ENCODE measurements at regions not wholly inside any gene's neighbourhood (a gene's known extent, or its start where the extent isn't known, plus 50 kb on each side); places are given as distances from the start of the nearest gene placed in this dataset.

DNA sequence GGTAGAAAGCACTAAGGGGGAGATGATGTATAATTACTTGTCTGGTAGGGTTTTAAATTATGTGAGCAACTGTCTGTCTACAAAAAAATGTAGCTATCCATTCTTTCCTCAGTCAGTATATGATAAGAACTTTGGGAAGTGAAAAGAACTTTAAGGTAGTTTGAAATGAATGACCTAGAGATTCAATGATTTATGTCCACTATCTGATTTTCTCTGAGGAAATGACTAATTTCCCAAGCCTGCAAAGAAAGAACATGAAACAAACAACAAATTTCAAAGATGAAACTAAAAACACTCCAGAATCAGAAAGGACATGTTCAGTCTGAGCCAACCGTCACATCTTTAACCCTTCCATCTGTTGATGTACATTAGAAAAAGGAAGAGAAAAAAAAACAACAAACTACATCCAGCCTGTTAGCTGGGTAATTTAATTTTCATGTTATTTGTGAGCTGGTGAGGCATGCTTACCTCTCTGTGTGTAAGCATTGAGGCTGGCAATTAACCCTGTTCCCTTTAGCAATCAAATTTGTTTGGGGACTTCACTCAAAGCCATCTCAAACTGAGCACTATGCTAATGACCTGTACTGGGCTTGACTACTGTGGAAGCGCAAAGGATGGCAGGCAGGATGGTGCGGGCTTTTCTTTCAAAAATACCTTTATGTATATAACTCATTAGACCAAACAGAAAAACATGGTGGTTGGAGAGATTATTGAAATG, 220.1 kb downstream of the TUSC7 start:
- peak; percentile 77 for DNase-seq (ENCODE audit: low read depth)

- DNase-seq (ENCODE audit: low read depth) = peak; percentile 85
Measured at GRCh38 chr3:116930786-116931185, 221.2 kb downstream of the TUSC7 start.

GRCh38 chr3:116939091-116939490, 229.5 kb downstream of the TUSC7 start:
- DNase-seq (ENCODE audit: low read depth) = no peak

GRCh38 chr3:116939550-116939949, 230.0 kb downstream of the TUSC7 start:
- no peak for DNase-seq (ENCODE audit: low read depth)

DNA sequence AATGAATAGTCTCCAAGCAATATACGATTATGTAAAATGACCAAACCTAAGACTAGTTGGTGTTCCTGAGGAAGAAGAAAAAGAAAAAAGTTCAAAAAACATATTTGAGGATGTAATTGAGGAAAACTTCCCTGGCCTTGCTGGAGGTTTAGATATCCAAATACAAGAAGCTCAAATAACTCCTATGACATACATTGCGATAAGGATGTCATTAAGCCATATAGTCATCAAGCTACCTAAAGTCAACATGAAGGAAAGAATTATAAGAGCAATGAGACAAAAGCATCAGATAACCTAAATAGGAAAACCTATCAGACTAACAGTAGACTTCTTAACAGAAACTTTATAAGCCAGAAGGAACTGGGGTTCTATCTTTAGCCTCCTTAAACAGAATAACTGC, 231.1 kb downstream of the TUSC7 start:
- DNase-seq (ENCODE audit: low read depth) = no peak

DNA sequence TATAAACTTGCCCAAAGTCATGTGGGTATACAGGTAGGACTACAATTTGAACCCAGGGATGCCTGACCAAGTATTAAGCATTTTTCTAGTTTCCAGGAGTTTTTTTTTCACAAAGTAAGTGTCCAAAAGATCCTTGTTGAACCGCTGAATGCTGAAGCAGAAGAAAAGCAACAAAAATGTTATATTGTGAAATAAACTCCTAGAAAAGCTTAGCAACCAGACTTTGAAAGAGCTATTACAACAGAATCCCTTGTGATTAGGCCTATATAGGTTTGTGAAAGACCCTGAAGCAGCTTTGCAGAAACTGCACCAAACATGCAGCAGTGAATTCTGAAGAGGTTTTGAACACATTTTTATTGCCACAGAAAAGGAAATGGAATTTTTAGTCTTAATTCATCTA, 236.8 kb downstream of the TUSC7 start:
- DNase-seq (ENCODE audit: low read depth) = no peak

- no peak for DNase-seq (ENCODE audit: low read depth)
Measured at GRCh38 chr3:116947148-116947547, 237.6 kb downstream of the TUSC7 start.

DNA sequence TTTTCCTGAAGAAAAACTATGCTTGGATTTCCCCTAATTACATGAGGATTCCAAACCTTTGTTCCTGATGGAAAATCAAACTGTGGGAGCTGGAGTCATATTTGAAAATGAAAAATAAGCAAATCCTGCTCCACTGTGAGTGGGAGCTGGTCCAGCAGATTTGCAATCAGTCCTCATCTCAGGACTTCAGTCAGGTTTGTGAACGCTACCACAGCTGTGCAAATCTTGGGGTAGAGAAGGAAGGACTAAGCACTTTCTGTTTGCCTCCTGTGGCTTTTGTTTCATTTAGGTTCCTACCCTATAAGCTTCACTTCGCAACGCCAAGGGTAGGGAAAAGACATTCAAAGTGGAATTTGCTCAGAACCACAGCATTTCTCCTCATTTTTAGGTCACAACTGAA, 238.2 kb downstream of the TUSC7 start:
- DNase-seq (ENCODE audit: low read depth) = no peak

DNA sequence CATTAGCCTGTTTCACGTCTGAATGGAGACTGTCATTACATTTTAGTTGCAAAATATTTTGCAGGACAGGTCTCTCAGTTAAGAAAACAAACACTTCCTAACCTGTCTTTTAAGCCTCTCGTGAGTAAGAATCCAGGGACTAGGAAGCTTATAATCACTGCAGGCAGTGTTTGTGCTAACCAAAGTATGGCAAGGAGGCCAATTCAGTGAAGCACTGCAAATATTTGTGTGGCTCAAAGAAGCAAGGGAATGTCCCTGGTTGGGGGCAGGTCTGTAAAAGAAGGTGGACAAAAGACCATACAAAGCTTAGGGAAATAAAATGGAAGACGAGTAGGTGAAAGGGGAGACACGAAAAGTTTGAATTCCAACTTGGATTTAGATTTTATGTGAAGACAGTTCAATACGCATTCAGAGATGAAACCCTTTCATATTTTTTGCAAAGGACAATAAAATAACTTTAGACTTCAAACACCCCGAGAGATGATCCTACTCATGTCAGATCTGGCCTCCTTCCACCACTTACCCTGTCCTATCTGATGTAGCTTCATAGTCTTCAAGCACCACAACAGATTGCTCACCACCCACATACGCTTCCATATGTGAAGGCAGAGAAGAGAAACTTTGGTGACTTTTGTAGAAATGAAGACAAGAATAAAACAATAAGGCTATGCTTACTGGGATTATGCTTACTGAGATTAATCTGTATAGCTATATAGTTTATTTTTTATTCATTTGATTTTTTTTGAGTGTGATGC, 240.9 kb downstream of the TUSC7 start:
- no peak for DNase-seq (ENCODE audit: low read depth)

DNA sequence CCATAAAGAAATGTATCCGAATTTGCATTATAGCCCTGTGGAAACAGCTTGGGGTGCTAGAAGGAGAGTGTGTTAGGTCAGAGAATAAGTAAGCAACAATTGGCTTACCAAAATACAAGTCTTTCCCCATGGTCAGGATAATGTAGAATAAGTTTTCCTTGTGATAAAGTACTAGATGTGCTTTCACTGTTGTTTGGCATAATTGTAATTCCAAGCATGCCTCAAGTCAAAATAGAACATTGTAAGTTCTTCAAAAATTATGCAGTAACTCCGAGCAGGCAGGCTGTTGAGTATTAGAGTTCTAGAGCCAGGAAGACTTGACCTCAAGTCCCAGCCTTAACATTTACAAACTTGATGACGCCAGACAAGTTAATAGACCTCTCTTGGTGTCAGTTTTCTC, 242.0 kb downstream of the TUSC7 start:
- DNase-seq (ENCODE audit: low read depth) = peak; percentile 87

DNA sequence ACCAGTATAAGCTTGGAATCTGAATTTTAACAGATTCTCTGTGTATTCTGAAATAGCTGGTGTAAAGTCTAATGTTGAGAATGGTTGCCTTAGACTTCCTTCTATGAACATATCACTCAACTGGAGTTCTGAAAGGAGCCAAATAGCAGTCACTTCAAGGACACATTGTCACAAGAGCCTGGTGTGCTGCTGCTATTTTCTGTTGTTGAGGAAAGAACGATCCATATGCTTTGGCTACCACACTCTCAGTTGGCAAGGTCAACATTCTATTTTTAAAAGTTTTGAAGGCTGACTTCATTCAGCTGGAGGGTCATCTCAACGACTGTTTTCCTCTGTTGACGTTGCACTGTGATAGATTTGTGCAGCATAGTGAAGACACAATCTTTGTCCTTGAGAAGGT, 248.7 kb downstream of the TUSC7 start:
- DNase-seq (ENCODE audit: low read depth) = no peak

GRCh38 chr3:116961106-116961505, 251.5 kb downstream of the TUSC7 start:
- DNase-seq (ENCODE audit: low read depth) = no peak

DNA sequence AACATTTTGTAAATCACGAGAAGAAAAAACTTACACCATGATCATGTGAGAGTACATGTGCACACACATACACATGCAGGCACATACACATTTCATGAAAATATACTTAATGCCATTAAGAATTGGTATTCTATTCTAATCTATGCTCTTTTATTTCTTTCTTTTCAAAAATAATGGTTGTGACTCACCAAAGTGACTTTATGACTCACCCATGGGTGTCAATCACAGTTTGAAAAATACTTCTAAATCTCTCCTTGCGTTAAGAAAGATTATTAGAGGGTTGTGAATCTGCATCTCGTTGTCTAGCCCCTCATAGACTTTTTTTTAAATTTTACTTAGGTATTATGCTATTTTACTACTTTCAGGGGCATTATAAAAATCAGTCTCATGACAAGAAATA, 254.2 kb downstream of the TUSC7 start:
- DNase-seq (ENCODE audit: low read depth) = no peak

DNA sequence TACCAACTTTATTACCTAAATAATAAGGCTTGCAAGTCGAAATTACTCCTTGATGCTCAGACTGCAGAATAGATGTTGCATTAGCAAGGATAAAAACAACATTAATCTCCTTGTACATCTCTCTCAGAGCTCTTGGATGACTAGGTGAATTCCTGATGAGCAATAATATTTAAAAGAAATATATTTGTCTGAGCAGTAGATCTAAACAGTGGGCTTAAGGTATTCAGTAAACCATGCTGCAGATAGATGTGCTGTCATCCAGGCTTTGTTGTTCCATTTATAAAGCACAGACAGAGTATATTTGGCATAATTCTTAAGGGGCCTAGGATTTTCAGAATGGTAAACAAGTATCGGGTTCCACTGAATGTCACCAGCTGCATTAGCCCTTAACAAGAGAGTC, 257.1 kb downstream of the TUSC7 start:
- peak; percentile 23 for DNase-seq (ENCODE audit: low read depth)

DNA sequence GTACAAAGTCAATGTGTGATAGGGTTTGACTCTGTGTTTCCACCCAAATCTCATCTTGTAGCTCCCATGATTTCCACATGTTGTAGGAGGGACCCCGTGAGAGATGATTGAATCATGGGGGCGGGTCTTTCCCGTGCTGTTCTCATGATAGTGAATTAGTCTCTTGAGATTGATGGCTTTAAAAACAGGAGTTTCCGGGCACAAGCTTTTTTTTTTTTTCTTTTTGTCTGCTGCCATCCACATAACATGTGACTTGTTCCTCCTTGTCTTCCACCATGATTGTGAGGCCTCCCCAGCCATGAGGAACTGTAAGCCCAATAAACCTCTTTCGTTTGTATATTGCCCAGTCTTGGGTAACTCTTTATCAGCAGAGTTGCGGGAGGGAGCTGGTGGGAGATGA, 259.6 kb downstream of the TUSC7 start:
- no peak for DNase-seq (ENCODE audit: low read depth)

DNA sequence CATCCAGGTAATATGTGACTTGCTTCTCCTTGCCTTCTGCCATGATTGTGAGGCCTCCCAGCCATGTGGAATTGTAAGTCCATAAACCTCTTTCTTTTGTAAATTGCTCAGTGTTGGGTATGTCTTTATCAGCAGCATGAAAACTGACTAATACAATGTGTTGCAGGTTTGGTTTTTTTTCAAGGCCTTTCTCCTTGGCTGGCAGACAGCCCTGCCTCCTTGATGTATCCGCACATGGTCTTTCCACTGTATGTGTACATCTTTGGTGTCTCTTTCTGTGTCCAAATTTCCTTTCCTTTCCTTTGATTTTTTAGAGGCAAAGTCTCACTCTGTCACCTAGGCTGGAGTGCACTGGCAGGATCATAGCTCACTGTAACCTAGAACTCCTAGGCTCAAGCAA, 260.1 kb downstream of the TUSC7 start:
- DNase-seq (ENCODE audit: low read depth) = no peak

GRCh38 chr3:116971531-116971930, 262.0 kb downstream of the TUSC7 start:
- no peak for DNase-seq (ENCODE audit: low read depth)

GRCh38 chr3:116974702-116975101, 265.1 kb downstream of the TUSC7 start:
- DNase-seq (ENCODE audit: low read depth) = no peak

GRCh38 chr3:116977441-116977840, 267.9 kb downstream of the TUSC7 start:
- no peak for DNase-seq (ENCODE audit: low read depth)

DNA sequence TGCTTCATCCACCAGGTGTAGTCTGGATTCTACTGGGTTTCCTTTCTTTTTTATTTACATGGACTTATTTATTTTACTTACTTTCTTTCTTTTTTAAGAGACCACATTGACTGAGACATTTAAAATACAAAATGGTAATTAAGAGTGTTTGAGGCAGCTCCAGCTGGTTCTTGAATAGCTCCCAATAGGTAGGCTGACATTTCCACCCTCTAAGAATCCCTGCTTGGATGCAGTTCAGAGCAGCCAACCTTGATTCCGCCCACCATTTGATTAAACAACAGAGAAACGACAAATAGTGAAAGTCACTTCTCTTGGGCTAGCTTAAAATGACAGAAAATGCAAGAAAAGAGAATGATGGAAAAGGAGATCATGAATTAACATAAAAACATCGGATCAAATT, 270.5 kb downstream of the TUSC7 start:
- DNase-seq (ENCODE audit: low read depth) = no peak

DNA sequence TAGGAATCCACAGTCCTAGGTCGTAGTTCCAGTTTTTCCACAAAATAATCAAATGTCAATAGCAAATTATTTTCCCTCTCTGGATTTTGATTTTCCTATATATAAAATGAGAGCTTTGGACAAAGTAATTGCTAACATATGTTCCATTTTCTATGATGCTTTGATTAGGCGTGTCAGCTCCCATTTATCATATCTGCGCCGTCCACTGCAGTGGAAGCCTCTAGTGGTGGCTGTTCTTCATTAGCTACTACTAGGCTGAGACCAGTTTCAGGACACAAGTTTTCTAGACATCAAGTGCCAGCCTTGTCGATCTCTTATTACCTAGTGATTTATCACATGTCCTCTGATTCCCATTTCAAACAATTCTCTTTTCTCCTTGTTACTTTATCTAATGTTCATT, 271.5 kb downstream of the TUSC7 start:
- no peak for DNase-seq (ENCODE audit: low read depth)

GRCh38 chr3:116984301-116984700, 274.7 kb downstream of the TUSC7 start:
- DNase-seq (ENCODE audit: low read depth) = no peak

DNA sequence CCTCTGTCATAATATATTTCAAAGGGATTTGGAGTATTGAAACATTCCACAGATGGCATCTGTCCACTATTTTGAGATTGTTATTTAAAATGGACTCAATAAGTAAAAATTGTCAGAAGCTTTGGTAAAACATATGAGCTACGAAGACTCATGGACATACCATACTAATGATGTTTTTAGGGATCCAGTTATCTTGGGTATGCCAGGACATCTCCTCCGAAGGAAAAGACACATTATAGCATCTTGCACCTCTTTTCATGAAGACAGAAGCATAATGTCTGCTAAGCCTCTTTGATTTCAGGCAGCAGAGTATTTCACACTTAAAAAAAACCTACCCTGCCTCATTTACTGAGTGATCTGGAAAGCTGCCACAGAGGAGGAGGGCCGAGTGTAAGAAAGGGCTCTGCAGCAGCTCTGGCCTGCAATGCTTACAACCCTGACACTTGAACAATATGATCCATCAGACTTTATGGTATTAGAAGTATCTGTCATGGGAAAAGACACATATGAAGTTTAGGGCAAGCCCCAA, 284.8 kb downstream of the TUSC7 start:
- no peak for DNase-seq (ENCODE audit: low read depth)

DNA sequence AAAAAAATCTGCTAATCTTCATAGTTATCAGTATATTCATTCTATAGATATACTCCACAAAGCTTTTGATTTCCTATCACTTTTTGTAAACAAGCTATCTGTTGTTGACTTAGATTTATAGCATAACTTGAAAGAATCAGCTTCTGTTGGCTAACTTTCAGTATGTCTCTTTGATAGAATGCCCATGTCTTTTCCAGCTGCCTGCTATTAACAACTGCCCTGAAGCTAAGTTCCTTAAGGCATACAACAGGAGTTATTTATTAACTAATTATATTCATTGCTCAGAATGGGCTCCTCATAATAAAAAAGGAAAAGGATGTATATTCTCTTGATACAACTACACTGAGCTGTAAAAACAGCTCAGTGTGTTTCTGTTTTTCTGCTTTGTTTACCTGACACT, 293.9 kb downstream of the TUSC7 start:
- DNase-seq (ENCODE audit: low read depth) = no peak
